ENCODE measurements at regions not wholly inside any gene's neighbourhood (a gene's known extent, or its start where the extent isn't known, plus 50 kb on each side); places are given as distances from the start of the nearest gene placed in this dataset.
"Not testable (repeated sequence)": the region's sequence is repeated elsewhere in the genome, so short reads cannot be mapped to it uniquely, and the experiment has no call there.

- DNase-seq, result no peak
Observed at GRCh38 chr1:234921266-234922062, 207.2 kb downstream of the TOMM20 start.

GRCh38 chr1:234920843-234921140 is 207.8 kb downstream of the TOMM20 start:
- DNase-seq, result no peak

GRCh38 chr1:234920136-234920842 is 208.3 kb downstream of the TOMM20 start:
- no peak for DNase-seq

GRCh38 chr1:234918961-234919761 is 209.5 kb downstream of the TOMM20 start:
- DNase-seq, result peak in 1 of 3 donors; percentile 70

GRCh38 chr1:234918181-234918841 is 210.3 kb downstream of the TOMM20 start:
- DNase-seq, result peak in 1 of 3 donors; percentile 75

- no peak for DNase-seq
Observed at GRCh38 chr1:234917495-234918180, 211.0 kb downstream of the TOMM20 start.

GRCh38 chr1:234916840-234917239 is 211.8 kb downstream of the TOMM20 start:
- DNase-seq, result no peak

- DNase-seq, result peak; percentile 67 to 88 (median 72)
Observed at GRCh38 chr1:234915924-234916675, 212.5 kb downstream of the TOMM20 start.

GRCh38 chr1:234914606-234915290 is 213.9 kb downstream of the TOMM20 start:
- no peak for DNase-seq

- no peak for DNase-seq
Observed at GRCh38 chr1:234913771-234914170, 214.9 kb downstream of the TOMM20 start.

- no peak for DNase-seq
Observed at GRCh38 chr1:234913278-234913649, 215.4 kb downstream of the TOMM20 start.

- DNase-seq, result no peak
Observed at GRCh38 chr1:234912548-234913277, 215.9 kb downstream of the TOMM20 start.

GRCh38 chr1:234911787-234912186 is 216.8 kb downstream of the TOMM20 start:
- DNase-seq, result no peak

- DNase-seq, result not testable (repeated sequence)
Observed at GRCh38 chr1:234911136-234911535, 217.5 kb downstream of the TOMM20 start.

GRCh38 chr1:234909851-234910250 is 218.8 kb downstream of the TOMM20 start:
- DNase-seq, result no peak

- no peak for DNase-seq
Observed at GRCh38 chr1:234909307-234909810, 219.3 kb downstream of the TOMM20 start.

- no peak for DNase-seq
Observed at GRCh38 chr1:234908571-234908970, 220.1 kb downstream of the TOMM20 start.

GRCh38 chr1:234907940-234908405 is 220.7 kb downstream of the TOMM20 start:
- DNase-seq, result peak; percentile 61 to 81 (median 75)
